NCI-H187 (cell line): ENCODE measurements at regions not wholly inside any gene's neighbourhood (a gene's known extent, or its start where the extent isn't known, plus 50 kb on each side); places are given as distances from the start of the nearest gene placed in this dataset.
"Not testable (repeated sequence)": the region's sequence is repeated elsewhere in the genome, so short reads cannot be mapped to it uniquely, and the experiment has no call there.

Source experiments
- DNase-seq, 2 experiments: peaks; one replicate each; lab custom pipeline; 2025; lab: John Stamatoyannopoulos, UW

- DNase-seq: no peak
Observed at GRCh38 chr13:74289861-74290773, 155.9 kb upstream of the KLF12 start.

GRCh38 chr13:74289107-74289506 is 154.9 kb upstream of the KLF12 start:
- DNase-seq: no peak

GRCh38 chr13:74288361-74288911 is 154.2 kb upstream of the KLF12 start:
- peak in 1 of 2 experiments; percentile 18 for DNase-seq

- DNase-seq: peak; percentile 38 to 76
Observed at GRCh38 chr13:74287724-74288169, 153.5 kb upstream of the KLF12 start.

DNA sequence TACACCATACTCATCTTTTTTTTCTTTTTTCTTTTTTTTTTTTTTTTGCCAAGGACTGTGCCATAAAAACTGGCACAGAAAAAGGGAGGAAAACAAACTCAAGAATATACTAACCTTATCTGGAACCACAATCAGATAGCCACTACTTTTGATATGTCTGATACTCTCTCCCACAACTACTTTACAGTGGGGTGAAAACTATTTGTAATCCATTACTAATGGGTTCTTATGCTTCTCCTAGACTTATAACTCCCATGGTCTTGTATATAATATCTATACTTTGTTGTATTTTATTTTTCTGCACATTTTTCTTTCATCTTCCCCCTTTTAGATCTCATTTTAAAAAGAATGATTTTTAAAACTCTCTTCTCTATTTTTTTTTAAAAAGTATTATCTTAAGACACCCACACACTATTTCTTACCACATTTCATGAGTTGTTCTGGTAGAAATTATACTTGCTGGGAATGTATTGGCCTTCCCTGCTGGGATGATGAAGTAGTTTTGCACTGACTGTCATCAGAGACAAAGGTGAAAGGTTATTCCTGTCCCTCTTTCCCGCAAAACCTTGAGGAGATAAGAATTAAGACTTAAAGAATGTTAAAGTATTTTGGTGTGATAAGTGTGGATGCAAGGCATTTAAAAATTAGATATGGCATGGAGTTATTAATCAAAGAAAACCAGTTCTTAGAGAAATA is 146.7 kb upstream of the KLF12 start:
- DNase-seq: no peak

DNA sequence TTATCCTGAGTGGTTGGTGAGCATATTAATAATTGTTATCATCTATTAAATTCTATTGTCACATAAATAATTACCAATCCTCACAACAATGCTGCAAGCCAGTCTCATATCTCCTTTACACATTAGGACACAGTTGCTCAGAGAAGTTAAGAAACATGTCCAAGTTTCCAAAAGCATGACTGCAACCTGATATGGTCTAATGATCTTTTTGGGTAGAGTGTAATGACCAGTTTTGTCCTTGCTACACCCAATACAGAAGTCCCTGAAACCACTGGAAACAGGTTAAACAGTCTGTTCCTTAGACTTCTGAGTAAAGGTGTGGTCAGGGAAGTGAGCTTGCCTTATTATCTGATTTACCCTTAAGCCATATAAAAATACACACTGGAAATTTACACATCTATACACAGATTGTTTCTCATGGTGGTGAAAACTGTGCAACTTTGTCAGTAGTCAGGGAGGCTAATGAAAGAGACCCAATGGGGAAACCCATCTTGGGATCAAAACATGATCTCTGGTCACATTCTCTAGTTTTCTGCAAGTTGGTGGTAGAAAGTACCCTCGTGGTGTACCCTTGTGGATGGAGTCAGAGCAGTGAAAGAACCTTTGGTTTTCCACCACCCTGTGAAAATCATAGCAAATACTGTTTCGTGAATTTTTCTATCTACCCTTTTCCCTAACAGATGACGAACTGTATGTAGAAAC is 146.0 kb upstream of the KLF12 start:
- no peak for DNase-seq

- no peak for DNase-seq
Observed at GRCh38 chr13:74278901-74279300, 144.7 kb upstream of the KLF12 start.

DNA sequence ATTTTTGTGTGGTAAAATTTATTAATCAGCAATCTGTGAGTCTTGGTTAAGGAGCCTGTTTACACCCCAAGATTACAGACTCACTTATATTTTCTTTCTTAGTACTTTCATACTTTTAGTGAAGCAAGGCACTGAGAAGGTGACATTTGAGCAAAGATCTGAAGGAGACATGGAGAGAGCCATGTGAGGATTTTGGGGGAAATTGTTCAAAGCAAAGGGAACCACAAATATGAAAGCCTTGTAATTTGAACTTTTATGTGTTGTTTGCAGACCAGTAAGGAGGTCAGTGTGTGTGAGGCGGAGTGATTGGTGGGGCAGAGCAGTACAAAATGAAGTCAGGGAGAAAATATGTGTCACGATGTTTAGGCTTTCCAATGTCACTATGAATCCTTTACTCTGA is 140.7 kb upstream of the KLF12 start:
- no peak for DNase-seq

DNA sequence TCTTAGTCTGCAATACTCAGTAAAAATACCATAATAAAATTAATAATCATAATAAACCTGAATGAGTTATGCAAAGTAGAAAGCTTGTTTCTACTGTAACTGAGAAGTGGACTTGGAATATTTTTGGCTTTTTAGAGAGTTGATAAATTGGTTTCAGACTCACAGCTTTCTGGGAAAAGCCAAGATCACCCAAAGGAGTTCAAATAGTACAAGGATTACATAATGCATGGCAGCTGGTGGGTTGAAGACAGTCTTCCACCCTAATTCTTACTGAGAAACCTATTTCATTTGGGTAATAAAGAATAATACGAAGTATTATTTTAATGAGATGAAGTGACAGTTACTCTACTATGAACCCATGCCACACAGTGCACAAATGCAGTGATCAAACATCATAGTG is 139.4 kb upstream of the KLF12 start:
- DNase-seq: no peak

DNA sequence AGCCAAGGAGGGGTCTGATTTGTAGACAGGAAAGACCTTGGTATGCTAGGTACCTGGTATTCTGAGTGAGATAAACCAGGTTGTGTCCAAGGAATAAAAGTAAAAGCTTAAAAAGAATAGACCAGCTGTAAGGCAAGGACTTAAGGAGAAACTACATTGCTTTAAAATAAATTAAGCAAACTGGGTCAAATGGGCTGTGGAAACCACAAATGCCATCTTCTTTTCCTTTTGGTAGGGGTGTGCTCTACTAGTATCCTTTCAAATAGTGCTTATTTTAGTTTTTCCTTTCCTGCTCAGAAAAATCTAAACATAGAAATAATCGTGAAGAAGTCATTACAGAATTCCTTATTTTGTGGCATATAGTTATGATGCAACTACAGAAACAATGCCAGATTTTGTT is 138.6 kb upstream of the KLF12 start:
- no peak for DNase-seq

DNA sequence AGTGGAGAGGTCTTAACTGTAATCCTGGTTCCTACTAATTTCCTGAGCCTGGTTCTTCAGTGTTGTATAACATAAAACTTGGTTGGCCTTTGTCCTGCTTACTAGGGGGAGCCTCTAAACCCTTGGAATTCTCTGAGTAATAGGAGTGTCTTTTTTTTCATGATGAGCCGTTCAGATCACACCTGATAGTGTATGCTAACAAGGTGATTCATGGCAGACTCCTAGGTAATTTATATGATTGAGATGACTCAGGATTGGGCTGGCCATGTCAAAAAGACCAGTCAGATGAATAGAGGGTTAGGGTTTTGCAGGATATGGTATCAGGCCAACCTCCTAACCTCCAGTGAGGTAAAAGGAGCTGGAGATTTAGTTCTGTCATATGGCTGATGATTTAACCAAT is 135.8 kb upstream of the KLF12 start:
- DNase-seq: no peak

DNA sequence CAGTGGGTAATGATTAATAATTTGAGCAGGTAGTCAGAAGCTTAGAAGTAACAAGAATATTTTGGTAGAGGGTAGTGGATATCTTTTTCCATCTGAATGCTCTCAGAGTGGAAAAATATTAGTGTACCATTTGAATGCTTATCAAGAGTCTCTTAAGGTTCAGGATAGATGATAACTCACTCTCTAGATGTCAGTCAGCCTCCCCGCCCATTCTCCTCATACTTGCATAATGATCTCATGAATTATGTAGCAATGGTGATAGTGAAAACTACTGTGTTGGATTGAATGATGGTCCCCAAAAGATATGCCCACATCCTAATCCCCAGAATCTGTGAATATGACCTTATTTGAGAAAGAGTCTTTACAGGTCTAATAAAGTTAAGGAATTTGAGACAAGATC is 132.7 kb upstream of the KLF12 start:
- no peak for DNase-seq

- no peak for DNase-seq
Observed at GRCh38 chr13:74266309-74266708, 132.1 kb upstream of the KLF12 start.

- DNase-seq: no peak
Observed at GRCh38 chr13:74264333-74264732, 130.1 kb upstream of the KLF12 start.

GRCh38 chr13:74260420-74260819 is 126.2 kb upstream of the KLF12 start:
- not testable (repeated sequence) for DNase-seq

DNA sequence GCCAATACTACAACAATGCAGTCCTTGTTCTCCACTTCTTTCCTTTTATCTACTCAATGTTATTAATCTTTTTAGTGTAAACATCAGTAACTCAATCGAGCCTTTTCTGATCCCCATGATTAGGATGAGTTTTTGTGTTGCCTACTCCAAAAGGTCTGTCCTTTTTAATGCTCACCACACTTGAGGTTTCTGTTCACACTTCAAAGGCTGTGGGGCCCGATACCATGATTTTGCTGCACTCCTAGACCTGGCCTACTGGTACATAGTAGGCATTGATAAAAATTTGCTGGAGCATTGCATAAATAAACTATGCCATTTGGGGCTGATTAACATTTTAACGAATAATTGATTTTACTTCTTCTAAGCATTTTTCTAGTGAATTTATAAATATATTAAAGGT is 125.4 kb upstream of the KLF12 start:
- no peak for DNase-seq

DNA sequence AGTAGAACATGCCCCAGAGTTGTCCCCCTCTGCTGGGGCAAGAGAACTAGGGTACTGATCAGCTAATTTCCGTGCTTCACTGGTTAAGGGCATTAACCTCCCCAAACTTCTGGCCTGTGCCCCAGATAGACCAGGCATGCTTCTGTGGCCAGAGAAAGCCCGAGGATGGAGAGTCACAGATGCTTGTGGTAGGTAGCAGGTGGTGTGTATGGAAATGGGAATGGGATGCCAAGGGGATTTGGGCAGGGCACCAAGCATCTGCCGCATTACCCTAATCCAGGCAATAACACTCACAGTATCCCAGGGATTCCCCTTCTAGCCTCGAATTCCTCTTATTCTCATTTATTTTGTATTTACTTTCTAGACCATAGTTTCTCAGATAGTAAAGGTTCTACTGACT is 124.8 kb upstream of the KLF12 start:
- no peak for DNase-seq

DNA sequence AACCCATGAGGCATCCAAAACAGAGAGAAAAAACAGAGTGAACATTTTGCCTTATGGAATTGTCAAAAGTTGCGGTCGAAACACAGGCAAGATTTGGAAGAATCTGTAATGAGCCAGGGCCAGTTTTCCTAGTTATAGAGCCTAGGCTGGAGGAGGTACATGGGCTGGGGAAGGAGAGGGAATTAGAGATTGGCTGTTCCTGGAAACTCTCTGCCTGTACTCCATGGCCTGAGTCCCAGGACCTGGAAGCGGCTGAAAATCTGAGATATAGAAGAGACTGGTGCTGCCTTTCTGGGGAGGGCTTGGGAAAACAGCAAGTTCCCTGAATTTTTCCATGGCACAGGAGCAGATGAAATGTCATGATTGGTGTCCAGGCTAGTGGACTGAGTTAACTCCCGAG is 122.8 kb upstream of the KLF12 start:
- no peak for DNase-seq

GRCh38 chr13:74253161-74253560 is 119.0 kb upstream of the KLF12 start:
- no peak for DNase-seq

- DNase-seq: peak in 1 of 2 experiments; percentile 7
Observed at GRCh38 chr13:74251778-74252519, 117.7 kb upstream of the KLF12 start.

GRCh38 chr13:74250738-74251190 is 116.6 kb upstream of the KLF12 start:
- DNase-seq: no peak

GRCh38 chr13:74248477-74248876 is 114.3 kb upstream of the KLF12 start:
- DNase-seq: no peak
